Kidney (tissue), 13 donors: ENCODE measurements at regions not wholly inside any gene's neighbourhood (a gene's known extent, or its start where the extent isn't known, plus 50 kb on each side); places are given as distances from the start of the nearest gene placed in this dataset.

Source experiments
- DNase-seq, 5 donors: peaks; one replicate each; pipeline ENCODE4 v3.0.0-alpha.2; 2013 to 2020
- FAIRE-seq: peaks from 2 replicates; lab custom pipeline; 2012; peaks lifted over from hg19 to GRCh38; lab: Jason Lieb, UNC
- H3K27ac ChIP-seq, 2 donors: one replicate each; pipeline ENCODE4 v1.7.0; 2013; ENCODE audit warnings: low read depth in 2 of 2, low read length in 2 of 2, inconsistent platforms in 1 of 2
- H3K27me3 ChIP-seq: one replicate; pipeline ENCODE4 v1.7.1; 2013; ENCODE audit warnings: low read length, inconsistent platforms; ENCODE audit not compliant: control insufficient read depth, insufficient read depth
- H3K36me3 ChIP-seq, 3 donors: one replicate each; pipeline versions ENCODE4 v1.7.0 to v1.7.1; 2013; ENCODE audit warnings: low read length in 3 of 3, control low read depth in 1 of 3, inconsistent platforms in 1 of 3; ENCODE audit not compliant: insufficient read depth in 3 of 3, control insufficient read depth in 2 of 3
- H3K4me1 ChIP-seq, 3 donors: one replicate each; pipeline versions ENCODE4 v1.7.0 to v1.7.1; 2013; ENCODE audit warnings: low read length in 3 of 3, inconsistent platforms in 1 of 3, low read depth in 1 of 3; ENCODE audit not compliant: control insufficient read depth in 2 of 3, insufficient read depth in 2 of 3
- H3K4me3 ChIP-seq, 3 donors: one replicate each; pipeline versions ENCODE4 v1.7.0 to v1.8.1; 2013; ENCODE audit warnings: low read length in 3 of 3, control low read depth in 1 of 3, inconsistent platforms in 1 of 3
- H3K9ac ChIP-seq, 3 donors: one replicate each; pipeline versions ENCODE4 v1.7.0 to v1.7.1; 2013; ENCODE audit warnings: low read length in 3 of 3, control low read depth in 1 of 3, inconsistent platforms in 1 of 3
- H3K9me3 ChIP-seq, 3 donors: one replicate each; pipeline versions ENCODE4 v1.7.0 to v1.7.1; 2013; ENCODE audit warnings: low read length in 3 of 3, control low read depth in 1 of 3, inconsistent platforms in 1 of 3; ENCODE audit not compliant: control insufficient read depth in 2 of 3, insufficient read depth in 1 of 3
- intact Hi-C: fragments of 100-400 bp; cut with DNase I; formaldehyde crosslinking; loops from one replicate; pipeline ENCODE4 v1.11.1; 2022
- TF ChIP-seq, protein P1 (sequence below): IDR thresholded peaks from 3 replicates; pipeline ENCODE4 v1.5.1; 2012; ENCODE audit warnings: mild to moderate bottlenecking, moderate library complexity, borderline replicate concordance; ENCODE audit not compliant: insufficient read depth; ENCODE audit errors: extremely low read depth
- donor health status: control.
- donor health status: control.
- donor health status: control.
- donor health status: control.
- donor health status: control.
- donor health status: DM: yes; HTN: yes; CAD: no.
- donor health status: Normal renal cell carcinoma (clear cell type).

DNA sequence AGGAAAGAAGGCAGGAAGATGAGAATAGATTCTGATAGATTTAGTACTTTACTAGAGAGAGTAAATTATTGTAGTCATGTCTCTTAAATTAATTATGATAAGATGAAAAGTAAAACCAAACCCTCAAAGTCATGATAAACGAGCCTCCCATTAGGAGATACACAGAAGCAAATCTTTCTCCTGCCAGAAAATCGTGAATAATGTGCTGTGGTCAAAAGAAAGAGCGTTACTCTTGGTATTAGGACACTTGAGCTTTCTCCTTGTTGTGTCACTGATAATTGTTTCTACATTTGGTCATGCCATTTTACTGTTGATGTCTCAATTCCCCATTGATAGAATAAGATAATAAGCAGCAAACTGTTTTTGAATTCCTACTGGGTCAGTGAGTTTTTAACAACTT, 562.8 kb upstream of the TLE4 start:
- no peaks in the 10 kb centered on the region for H3K36me3 ChIP-seq
- DNase-seq, result no peak
- H3K27ac ChIP-seq, result no peak overlapping the region
- no peaks in the 10 kb centered on the region for H3K9me3 ChIP-seq
- TF ChIP-seq, protein P1, sequence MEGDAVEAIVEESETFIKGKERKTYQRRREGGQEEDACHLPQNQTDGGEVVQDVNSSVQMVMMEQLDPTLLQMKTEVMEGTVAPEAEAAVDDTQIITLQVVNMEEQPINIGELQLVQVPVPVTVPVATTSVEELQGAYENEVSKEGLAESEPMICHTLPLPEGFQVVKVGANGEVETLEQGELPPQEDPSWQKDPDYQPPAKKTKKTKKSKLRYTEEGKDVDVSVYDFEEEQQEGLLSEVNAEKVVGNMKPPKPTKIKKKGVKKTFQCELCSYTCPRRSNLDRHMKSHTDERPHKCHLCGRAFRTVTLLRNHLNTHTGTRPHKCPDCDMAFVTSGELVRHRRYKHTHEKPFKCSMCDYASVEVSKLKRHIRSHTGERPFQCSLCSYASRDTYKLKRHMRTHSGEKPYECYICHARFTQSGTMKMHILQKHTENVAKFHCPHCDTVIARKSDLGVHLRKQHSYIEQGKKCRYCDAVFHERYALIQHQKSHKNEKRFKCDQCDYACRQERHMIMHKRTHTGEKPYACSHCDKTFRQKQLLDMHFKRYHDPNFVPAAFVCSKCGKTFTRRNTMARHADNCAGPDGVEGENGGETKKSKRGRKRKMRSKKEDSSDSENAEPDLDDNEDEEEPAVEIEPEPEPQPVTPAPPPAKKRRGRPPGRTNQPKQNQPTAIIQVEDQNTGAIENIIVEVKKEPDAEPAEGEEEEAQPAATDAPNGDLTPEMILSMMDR, result no peak
- intact Hi-C loops, result no loop called here
- no peaks in the 10 kb centered on the region for H3K27me3 ChIP-seq
- no peak overlapping the region for H3K9ac ChIP-seq
- H3K4me1 ChIP-seq, result no peaks in the 10 kb centered on the region
- no peak overlapping the region for H3K4me3 ChIP-seq
- no peak for FAIRE-seq

DNA sequence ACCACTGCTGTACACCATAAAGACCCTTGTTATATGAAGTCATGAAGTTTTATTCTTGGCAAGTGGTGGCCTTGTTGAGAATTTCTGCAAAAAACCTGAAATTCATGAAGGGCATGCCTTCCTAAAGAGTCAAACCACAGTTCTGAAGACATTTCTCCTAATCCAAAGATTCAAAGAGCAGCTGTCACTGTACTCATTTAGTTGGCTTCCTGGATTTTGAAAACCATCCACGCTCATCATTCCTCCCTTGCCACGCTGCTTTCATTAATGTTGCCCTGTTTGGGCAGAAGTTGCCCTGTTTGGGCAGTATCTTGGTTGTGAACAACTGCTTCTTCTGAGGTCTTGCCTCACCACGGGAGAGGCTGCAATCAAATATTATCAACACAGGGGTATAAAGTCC, 560.3 kb upstream of the TLE4 start:
- Histone ChIP-seq H3K27me3 (no peaks in the 10 kb centered on the region), H3K27ac (no peak overlapping the region), H3K36me3 (no peaks in the 10 kb centered on the region), H3K4me3 (no peak overlapping the region), H3K9ac (no peak overlapping the region), H3K4me1 (peaks cover 0 to 3% (median 0%) of the 10 kb centered on the region in 3 donors), H3K9me3 (no peaks in the 10 kb centered on the region)
- TF ChIP-seq, protein P1, result no peak
- intact Hi-C loops, result no loop called here
- no peak for FAIRE-seq
- DNase-seq, result no peak

DNA sequence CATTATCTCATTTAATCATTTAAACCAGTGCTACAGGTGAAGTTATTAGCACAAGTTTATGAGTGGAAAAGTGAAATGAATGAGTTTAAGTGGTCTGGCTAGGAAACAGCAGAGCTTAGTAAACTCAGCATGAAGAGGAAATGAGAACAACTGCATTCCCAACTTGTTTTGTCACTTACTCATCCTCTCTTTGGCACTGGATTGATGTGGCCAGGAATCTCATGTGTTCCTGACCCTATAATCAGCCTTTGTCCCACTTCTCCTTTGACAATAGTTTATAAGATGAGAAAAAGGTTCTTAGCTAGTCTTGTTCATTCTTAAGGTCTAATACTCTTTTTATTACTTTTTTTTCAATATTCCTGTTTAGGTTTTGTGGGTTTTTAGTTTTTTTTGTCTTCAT, 559.2 kb upstream of the TLE4 start:
- intact Hi-C loops, result no loop called here

More for the DNA sequence above, 559.2 kb upstream of the TLE4 start:
- Histone ChIP-seq H3K4me3 (no peak overlapping the region), H3K27me3 (no peaks in the 10 kb centered on the region), H3K27ac (no peak overlapping the region), H3K9ac (no peak overlapping the region), H3K36me3 (no peaks in the 10 kb centered on the region), H3K4me1 (peaks cover 0 to 3% (median 0%) of the 10 kb centered on the region in 3 donors), H3K9me3 (no peaks in the 10 kb centered on the region)
- TF ChIP-seq, protein P1, result no peak
- FAIRE-seq, result no peak
- no peak for DNase-seq
